ENCODE measurements at regions not wholly inside any gene's neighbourhood (a gene's known extent, or its start where the extent isn't known, plus 50 kb on each side); places are given as distances from the start of the nearest gene placed in this dataset.

DNA sequence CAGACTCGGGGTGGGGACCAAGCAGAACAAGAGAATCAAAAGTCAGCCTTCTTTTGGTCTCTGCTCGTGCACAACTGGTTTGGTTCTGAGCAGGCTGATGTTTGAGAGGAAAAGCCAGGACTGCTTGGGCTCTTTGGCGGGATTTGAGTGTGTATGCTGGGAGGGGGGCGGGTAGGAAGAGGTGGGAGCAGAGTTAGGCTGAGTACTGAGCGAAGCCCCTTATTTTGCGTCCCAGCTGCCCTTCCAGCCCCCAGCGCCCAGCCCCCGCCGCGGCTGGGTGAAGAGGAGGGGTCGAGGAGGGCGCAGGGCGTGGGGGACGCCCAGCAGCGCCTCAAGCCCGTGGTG lies 153.5 kb upstream of the GOLIM4 start:
- H3K27me3 ChIP-seq (ENCODE audit: insufficient read depth, low read depth, low read length) = peaks cover 15% of the 10 kb centered on the region

DNA sequence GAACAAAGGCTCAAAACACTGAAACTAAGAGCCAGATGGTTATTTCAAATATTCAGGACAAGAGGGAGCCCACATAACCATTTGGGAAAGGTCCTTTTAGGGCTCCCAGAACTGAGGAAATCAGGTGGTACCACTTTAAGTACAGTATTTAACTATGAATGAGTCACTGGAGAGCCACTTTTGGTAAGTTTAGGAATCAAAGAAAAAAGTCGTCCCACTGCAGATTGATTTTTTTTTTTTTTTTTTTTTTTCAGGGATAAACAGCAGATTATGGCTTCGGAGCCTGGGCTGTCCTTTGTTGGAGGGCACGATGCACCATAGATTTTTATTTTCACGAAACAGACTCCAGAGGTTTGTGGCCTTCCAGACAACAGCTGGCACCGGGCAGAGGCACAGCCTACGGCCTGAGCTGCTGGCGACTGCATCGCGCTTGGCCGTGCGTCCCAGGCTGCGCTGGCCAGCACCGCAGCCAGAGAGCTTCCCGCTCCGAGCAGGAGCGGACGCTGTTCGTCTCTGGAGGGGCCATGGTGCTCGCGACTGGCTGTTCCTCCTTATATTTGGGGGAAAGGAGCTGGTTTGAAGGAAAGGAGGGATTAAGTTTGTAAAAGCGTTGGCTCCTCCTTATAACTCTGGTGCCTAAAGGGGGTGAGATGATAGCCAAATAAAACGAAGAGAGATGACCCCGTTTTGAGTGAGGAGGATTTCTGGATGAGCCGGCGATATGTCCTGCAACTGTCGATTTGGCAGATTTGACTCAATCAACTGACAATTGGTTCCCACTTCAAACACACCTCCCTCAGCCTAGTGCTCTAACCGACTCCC lies 152.9 kb upstream of the GOLIM4 start:
- H3K9ac ChIP-seq (ENCODE audit: low read length) = peak overlapping the region; percentile 54

More for the DNA sequence above, 153.5 kb upstream of the GOLIM4 start:
- Histone ChIP-seq H3K27ac (ENCODE audit: low read length) (peak overlapping the region; percentile 7), H4K20me1 (ENCODE audit: insufficient read depth) (no peaks in the 10 kb centered on the region), H3F3A (ENCODE audit: insufficient read depth, low read length, poor library complexity, severe bottlenecking) (peaks cover 4% of the 10 kb centered on the region), H3K9ac (ENCODE audit: low read length) (peak overlapping the region; percentile 54), H3K4me2 (ENCODE audit: low read length) (peak overlapping the region; percentile 81), H3K79me2 (replicated peaks; ENCODE audit: insufficient read depth, low read length) (peaks cover 36% of the 10 kb centered on the region), H3K36me3 (ENCODE audit: insufficient read depth, low read length) (no peaks in the 10 kb centered on the region), H2AFZ (ENCODE audit: low read depth, low read length) (peak overlapping the region; percentile 54), H3K9me2 (ENCODE audit: insufficient read depth, low read length) (no peaks in the 10 kb centered on the region), H3K4me3 (ENCODE audit: low read length) (peak overlapping the region; percentile 88), H3K9me3 (ENCODE audit: low read length) (no peaks in the 10 kb centered on the region)
- TF ChIP-seq TAF1 (IDR thresholded peaks at IDR 0.05; ENCODE audit: low read depth) (no peak), RAD21 (conservative IDR thresholded peaks at IDR 0.05) (no peak)
- TF ChIP-seq, protein P1, sequence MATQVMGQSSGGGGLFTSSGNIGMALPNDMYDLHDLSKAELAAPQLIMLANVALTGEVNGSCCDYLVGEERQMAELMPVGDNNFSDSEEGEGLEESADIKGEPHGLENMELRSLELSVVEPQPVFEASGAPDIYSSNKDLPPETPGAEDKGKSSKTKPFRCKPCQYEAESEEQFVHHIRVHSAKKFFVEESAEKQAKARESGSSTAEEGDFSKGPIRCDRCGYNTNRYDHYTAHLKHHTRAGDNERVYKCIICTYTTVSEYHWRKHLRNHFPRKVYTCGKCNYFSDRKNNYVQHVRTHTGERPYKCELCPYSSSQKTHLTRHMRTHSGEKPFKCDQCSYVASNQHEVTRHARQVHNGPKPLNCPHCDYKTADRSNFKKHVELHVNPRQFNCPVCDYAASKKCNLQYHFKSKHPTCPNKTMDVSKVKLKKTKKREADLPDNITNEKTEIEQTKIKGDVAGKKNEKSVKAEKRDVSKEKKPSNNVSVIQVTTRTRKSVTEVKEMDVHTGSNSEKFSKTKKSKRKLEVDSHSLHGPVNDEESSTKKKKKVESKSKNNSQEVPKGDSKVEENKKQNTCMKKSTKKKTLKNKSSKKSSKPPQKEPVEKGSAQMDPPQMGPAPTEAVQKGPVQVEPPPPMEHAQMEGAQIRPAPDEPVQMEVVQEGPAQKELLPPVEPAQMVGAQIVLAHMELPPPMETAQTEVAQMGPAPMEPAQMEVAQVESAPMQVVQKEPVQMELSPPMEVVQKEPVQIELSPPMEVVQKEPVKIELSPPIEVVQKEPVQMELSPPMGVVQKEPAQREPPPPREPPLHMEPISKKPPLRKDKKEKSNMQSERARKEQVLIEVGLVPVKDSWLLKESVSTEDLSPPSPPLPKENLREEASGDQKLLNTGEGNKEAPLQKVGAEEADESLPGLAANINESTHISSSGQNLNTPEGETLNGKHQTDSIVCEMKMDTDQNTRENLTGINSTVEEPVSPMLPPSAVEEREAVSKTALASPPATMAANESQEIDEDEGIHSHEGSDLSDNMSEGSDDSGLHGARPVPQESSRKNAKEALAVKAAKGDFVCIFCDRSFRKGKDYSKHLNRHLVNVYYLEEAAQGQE (IDR thresholded peaks at IDR 0.05; ENCODE audit: borderline replicate concordance) = no peak

DNA sequence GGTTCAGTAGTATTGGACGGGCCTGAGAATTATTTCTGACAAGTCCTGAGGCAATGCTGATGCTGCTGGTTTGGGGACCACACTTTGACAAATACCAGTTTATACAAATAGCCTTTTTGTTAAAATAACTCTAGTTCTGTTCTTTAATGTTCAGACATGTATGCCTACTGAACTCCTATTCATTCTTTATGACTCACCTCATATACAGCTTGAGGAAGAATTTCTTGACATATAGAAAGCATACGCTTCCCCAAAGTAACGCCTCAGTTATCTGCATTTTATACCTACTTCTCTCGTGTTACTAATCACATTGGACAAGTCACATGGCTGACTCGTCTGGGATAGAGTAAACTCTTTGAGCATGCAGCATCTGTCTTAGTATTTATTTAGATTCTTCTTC lies 145.4 kb upstream of the GOLIM4 start:
- H2AFZ ChIP-seq (ENCODE audit: low read depth, low read length) = no peak overlapping the region
- no peaks in the 10 kb centered on the region for H3K9me3 ChIP-seq (ENCODE audit: low read length)
- no peaks in the 10 kb centered on the region for H3K79me2 ChIP-seq (replicated peaks; ENCODE audit: insufficient read depth, low read length)
- no peaks in the 10 kb centered on the region for H4K20me1 ChIP-seq (ENCODE audit: insufficient read depth)
- H3K36me3 ChIP-seq (ENCODE audit: insufficient read depth, low read length) = no peaks in the 10 kb centered on the region
- H3K27ac ChIP-seq (ENCODE audit: low read length) = no peak overlapping the region
- no peaks in the 10 kb centered on the region for H3F3A ChIP-seq (ENCODE audit: insufficient read depth, low read length, poor library complexity, severe bottlenecking)
- no peak overlapping the region for H3K4me3 ChIP-seq (ENCODE audit: low read length)
- H3K9ac ChIP-seq (ENCODE audit: low read length) = no peak overlapping the region
- TF ChIP-seq EZH2 (IDR thresholded peaks at IDR 0.05; ENCODE audit: borderline replicate concordance, insufficient read depth, low read length, poor library complexity, severe bottlenecking) = no peak
- TF ChIP-seq, protein P1 (IDR thresholded peaks at IDR 0.05; ENCODE audit: borderline replicate concordance) = no peak
- no peak for TF ChIP-seq POLR2AphosphoS5 (IDR thresholded peaks at IDR 0.05)
- TF ChIP-seq RAD21 (conservative IDR thresholded peaks at IDR 0.05) = no peak
- TF ChIP-seq EP300 (conservative IDR thresholded peaks at IDR 0.05; ENCODE audit: poor library complexity, severe bottlenecking) = no peak
- no peak for TF ChIP-seq SMC3 (conservative IDR thresholded peaks at IDR 0.05; ENCODE audit: poor library complexity)
- no peak for TF ChIP-seq TAF1 (IDR thresholded peaks at IDR 0.05; ENCODE audit: low read depth)
- TF ChIP-seq, protein P2, sequence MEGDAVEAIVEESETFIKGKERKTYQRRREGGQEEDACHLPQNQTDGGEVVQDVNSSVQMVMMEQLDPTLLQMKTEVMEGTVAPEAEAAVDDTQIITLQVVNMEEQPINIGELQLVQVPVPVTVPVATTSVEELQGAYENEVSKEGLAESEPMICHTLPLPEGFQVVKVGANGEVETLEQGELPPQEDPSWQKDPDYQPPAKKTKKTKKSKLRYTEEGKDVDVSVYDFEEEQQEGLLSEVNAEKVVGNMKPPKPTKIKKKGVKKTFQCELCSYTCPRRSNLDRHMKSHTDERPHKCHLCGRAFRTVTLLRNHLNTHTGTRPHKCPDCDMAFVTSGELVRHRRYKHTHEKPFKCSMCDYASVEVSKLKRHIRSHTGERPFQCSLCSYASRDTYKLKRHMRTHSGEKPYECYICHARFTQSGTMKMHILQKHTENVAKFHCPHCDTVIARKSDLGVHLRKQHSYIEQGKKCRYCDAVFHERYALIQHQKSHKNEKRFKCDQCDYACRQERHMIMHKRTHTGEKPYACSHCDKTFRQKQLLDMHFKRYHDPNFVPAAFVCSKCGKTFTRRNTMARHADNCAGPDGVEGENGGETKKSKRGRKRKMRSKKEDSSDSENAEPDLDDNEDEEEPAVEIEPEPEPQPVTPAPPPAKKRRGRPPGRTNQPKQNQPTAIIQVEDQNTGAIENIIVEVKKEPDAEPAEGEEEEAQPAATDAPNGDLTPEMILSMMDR (IDR thresholded peaks at IDR 0.05; ENCODE audit: poor library complexity, severe bottlenecking) = no peak
- TF ChIP-seq MXI1 (conservative IDR thresholded peaks at IDR 0.05; ENCODE audit: poor library complexity, severe bottlenecking) = no peak
- no peaks in the 10 kb centered on the region for H3K27me3 ChIP-seq (ENCODE audit: insufficient read depth, low read depth, low read length)
- H3K4me2 ChIP-seq (ENCODE audit: low read length) = no peak overlapping the region
- H3K9me2 ChIP-seq (ENCODE audit: insufficient read depth, low read length) = no peaks in the 10 kb centered on the region

More for the DNA sequence above, 152.9 kb upstream of the GOLIM4 start:
- Histone ChIP-seq H4K20me1 (ENCODE audit: insufficient read depth) (no peaks in the 10 kb centered on the region), H3K9me2 (ENCODE audit: insufficient read depth, low read length) (no peaks in the 10 kb centered on the region), H3K27ac (ENCODE audit: low read length) (peak overlapping the region; percentile 7), H3K4me2 (ENCODE audit: low read length) (peak overlapping the region; percentile 81), H3F3A (ENCODE audit: insufficient read depth, low read length, poor library complexity, severe bottlenecking) (peaks cover 4% of the 10 kb centered on the region), H3K79me2 (replicated peaks; ENCODE audit: insufficient read depth, low read length) (peaks cover 30% of the 10 kb centered on the region), H3K9me3 (ENCODE audit: low read length) (no peaks in the 10 kb centered on the region), H3K36me3 (ENCODE audit: insufficient read depth, low read length) (no peaks in the 10 kb centered on the region), H3K27me3 (ENCODE audit: insufficient read depth, low read depth, low read length) (peaks cover 15% of the 10 kb centered on the region), H3K4me3 (ENCODE audit: low read length) (peak overlapping the region; percentile 88), H2AFZ (ENCODE audit: low read depth, low read length) (peak overlapping the region; percentile 54)
- TF ChIP-seq POLR2AphosphoS5 (IDR thresholded peaks at IDR 0.05) = no peak
